Vagina (tissue), 2 donors: ENCODE measurements at regions not wholly inside any gene's neighbourhood (a gene's known extent, or its start where the extent isn't known, plus 50 kb on each side); places are given as distances from the start of the nearest gene placed in this dataset.

ENCODE experiments used
- POLR2A ChIP-seq, 2 donors: fragments of 450-650 bp; IDR thresholded peaks; one replicate each; pipeline ENCODE4 v1.6.1; 2017; ENCODE audit warnings: antibody characterized with exemption in 2 of 2, mild to moderate bottlenecking in 2 of 2, moderate library complexity in 2 of 2
- POLR2AphosphoS5 ChIP-seq, 2 donors: sonication (generic); formaldehyde crosslinking; IDR thresholded peaks; one replicate each; pipeline ENCODE4 v1.9.0; 2017; ENCODE audit warnings: antibody characterized with exemption in 2 of 2, mild to moderate bottlenecking in 2 of 2, low read depth in 1 of 2; ENCODE audit not compliant: insufficient read depth in 1 of 2
- TF ChIP-seq, protein P1 (sequence below), 3 experiments: fragments of 450-650 bp in 2 of 3; fragments of 200-600 bp in 1 of 3; sonication (generic) in 1 of 3; IDR thresholded peaks; one replicate each; pipeline ENCODE4 v1.5.1; 2017 to 2019; ENCODE audit warnings: antibody characterized with exemption in 3 of 3, mild to moderate bottlenecking in 2 of 3, moderate library complexity in 2 of 3

DNA sequence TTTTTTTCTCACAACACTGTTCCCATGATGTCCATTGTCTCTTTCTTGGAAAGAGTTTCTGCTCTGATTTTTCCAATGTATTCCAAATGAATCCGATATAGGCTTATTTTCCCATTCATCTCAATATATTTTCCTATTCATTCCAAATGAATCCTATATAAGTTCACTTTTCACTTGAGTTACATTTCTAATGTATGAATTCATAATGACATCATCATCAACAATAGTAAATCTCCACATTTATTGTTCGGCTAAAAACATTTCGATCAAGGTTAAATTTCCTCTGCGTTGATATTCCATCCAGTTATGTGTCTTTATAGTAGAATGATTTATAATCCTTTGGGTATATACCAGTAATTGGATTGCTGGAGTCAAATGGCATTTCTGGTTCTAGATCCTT lies 76.7 kb upstream of the SLC8A1 start:
- TF ChIP-seq POLR2A (IDR thresholded peaks at IDR 0.05) (no peak), POLR2AphosphoS5 (IDR thresholded peaks at IDR 0.05; ENCODE audit: insufficient read depth in 1 of 2, low read depth in 1 of 2) (no peak)
- TF ChIP-seq, protein P1, sequence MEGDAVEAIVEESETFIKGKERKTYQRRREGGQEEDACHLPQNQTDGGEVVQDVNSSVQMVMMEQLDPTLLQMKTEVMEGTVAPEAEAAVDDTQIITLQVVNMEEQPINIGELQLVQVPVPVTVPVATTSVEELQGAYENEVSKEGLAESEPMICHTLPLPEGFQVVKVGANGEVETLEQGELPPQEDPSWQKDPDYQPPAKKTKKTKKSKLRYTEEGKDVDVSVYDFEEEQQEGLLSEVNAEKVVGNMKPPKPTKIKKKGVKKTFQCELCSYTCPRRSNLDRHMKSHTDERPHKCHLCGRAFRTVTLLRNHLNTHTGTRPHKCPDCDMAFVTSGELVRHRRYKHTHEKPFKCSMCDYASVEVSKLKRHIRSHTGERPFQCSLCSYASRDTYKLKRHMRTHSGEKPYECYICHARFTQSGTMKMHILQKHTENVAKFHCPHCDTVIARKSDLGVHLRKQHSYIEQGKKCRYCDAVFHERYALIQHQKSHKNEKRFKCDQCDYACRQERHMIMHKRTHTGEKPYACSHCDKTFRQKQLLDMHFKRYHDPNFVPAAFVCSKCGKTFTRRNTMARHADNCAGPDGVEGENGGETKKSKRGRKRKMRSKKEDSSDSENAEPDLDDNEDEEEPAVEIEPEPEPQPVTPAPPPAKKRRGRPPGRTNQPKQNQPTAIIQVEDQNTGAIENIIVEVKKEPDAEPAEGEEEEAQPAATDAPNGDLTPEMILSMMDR (IDR thresholded peaks at IDR 0.05), result no peak
